Loucy (cell line): ENCODE measurements at regions not wholly inside any gene's neighbourhood (a gene's known extent, or its start where the extent isn't known, plus 50 kb on each side); places are given as distances from the start of the nearest gene placed in this dataset.

ENCODE experiments used
- EZH2phosphoT487 ChIP-seq: fragments of 200-600 bp; IDR thresholded peaks from 2 replicates; pipeline ENCODE4 v1.6.1; 2018; ENCODE audit warnings: antibody characterized with exemption, mild to moderate bottlenecking, moderate library complexity, borderline replicate concordance
- TF ChIP-seq, protein P1 (sequence below): fragments of 200-600 bp; sonication (generic); conservative IDR thresholded peaks from 2 replicates; pipeline ENCODE4 v1.5.1; 2014; ENCODE audit warnings: mild to moderate bottlenecking, antibody characterized with exemption, low read length

GRCh38 chr2:157155992-157156391 is 101.5 kb upstream of the GALNT5 start:
- TF ChIP-seq, protein P1, sequence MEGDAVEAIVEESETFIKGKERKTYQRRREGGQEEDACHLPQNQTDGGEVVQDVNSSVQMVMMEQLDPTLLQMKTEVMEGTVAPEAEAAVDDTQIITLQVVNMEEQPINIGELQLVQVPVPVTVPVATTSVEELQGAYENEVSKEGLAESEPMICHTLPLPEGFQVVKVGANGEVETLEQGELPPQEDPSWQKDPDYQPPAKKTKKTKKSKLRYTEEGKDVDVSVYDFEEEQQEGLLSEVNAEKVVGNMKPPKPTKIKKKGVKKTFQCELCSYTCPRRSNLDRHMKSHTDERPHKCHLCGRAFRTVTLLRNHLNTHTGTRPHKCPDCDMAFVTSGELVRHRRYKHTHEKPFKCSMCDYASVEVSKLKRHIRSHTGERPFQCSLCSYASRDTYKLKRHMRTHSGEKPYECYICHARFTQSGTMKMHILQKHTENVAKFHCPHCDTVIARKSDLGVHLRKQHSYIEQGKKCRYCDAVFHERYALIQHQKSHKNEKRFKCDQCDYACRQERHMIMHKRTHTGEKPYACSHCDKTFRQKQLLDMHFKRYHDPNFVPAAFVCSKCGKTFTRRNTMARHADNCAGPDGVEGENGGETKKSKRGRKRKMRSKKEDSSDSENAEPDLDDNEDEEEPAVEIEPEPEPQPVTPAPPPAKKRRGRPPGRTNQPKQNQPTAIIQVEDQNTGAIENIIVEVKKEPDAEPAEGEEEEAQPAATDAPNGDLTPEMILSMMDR = no peak
- no peak for TF ChIP-seq EZH2phosphoT487
